Testis (tissue), 2 donors: ENCODE measurements at regions not wholly inside any gene's neighbourhood (a gene's known extent, or its start where the extent isn't known, plus 50 kb on each side); places are given as distances from the start of the nearest gene placed in this dataset.

Source experiments
- DNase-seq: peaks from one replicate; pipeline ENCODE4 v3.0.0-alpha.2; 2019
- H3K27ac ChIP-seq, 2 donors: fragments of 200-600 bp; sonication (generic); one replicate each; pipeline ENCODE4 v1.5.1; 2019
- H3K27me3 ChIP-seq: fragments of 200-600 bp; sonication (generic); one replicate; pipeline ENCODE4 v1.5.1; 2019
- H3K36me3 ChIP-seq: fragments of 200-600 bp; sonication (generic); one replicate; pipeline ENCODE4 v1.5.1; 2017; ENCODE audit warnings: low read depth; ENCODE audit errors: missing control alignments
- H3K4me1 ChIP-seq: fragments of 200-600 bp; sonication (generic); one replicate; pipeline ENCODE4 v1.5.1; 2019
- H3K4me3 ChIP-seq, 2 donors: fragments of 200-600 bp; sonication (generic); one replicate each; pipeline ENCODE4 v1.5.1; 2017 to 2019
- H3K9me3 ChIP-seq: fragments of 200-600 bp; sonication (generic); one replicate; pipeline ENCODE4 v1.5.1; 2017
- CTCF ChIP-seq, 3 experiments: fragments of 450-650 bp in 2 of 3; fragments of 200-600 bp in 1 of 3; sonication (generic) in 1 of 3; IDR thresholded peaks; one replicate each; pipeline ENCODE4 v1.5.1; 2016 to 2019; ENCODE audit warnings: antibody characterized with exemption in 3 of 3, mild to moderate bottlenecking in 2 of 3, moderate library complexity in 1 of 3
- POLR2A ChIP-seq: fragments of 450-650 bp; IDR thresholded peaks from one replicate; pipeline ENCODE4 v1.6.1; 2017; ENCODE audit warnings: antibody characterized with exemption, mild to moderate bottlenecking, moderate library complexity
- WGBS, 2 donors: methylation state at CpG; one replicate each; pipeline ENCODE4 v1.1.5; 2018; 5-methylcytosine and 5-hydroxymethylcytosine counted together
- intact Hi-C: fragments of 100-400 bp; cut with DNase I; formaldehyde crosslinking; loops from one replicate; pipeline ENCODE4 v1.15.1; 2023; ENCODE audit warnings: low total_unique reads

GRCh38 chr16:65185241-65185778, 63.4 kb upstream of the CDH11 start:
- H3K4me3 ChIP-seq: no peak overlapping the region
- H3K36me3 ChIP-seq: no peaks in the 10 kb centered on the region
- no peak for DNase-seq
- no peak overlapping the region for H3K27ac ChIP-seq
- H3K27me3 ChIP-seq: no peaks in the 10 kb centered on the region
- peaks cover 5% of the 10 kb centered on the region for H3K4me1 ChIP-seq
- 47 to 49% methylated on average over 3 of the region's 3 CpGs for WGBS, 2 donors
- intact Hi-C loops: no loop called here
- H3K9me3 ChIP-seq: no peaks in the 10 kb centered on the region
- TF ChIP-seq POLR2A: no peak
- TF ChIP-seq CTCF (IDR thresholded peaks at IDR 0.05): no peak

DNA sequence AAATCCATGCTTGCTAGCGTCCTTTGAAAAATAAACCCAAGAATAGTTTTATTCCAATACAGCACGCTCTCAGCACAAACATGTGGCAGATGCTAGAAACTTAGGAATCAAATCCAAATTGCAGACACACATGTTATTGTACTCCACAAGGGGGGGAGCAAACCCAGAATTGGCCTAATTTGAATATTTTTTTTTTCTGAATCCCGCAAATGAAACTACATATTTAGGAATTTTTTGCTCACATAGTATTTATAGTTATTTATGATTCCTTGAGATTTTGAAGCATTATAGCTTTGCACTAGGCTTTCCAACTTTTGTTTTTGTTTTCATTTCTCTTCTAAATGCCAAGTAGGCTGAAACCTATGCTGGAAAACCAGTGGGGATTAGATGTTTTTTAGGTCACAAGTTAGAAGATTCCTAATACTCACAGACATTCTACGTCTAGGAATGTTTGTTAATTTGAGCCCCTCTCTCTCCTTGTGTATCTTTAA, 59.3 kb upstream of the CDH11 start:
- H3K9me3 ChIP-seq: no peaks in the 10 kb centered on the region
- peak overlapping the region in 1 of 2 donors; percentile 16 for H3K27ac ChIP-seq
- 39 to 53% methylated on average over 4 of the region's 4 CpGs for WGBS, 2 donors
- intact Hi-C loops: no loop called here
- H3K27me3 ChIP-seq: no peaks in the 10 kb centered on the region
- H3K36me3 ChIP-seq: no peaks in the 10 kb centered on the region
- DNase-seq: no peak
- H3K4me3 ChIP-seq: no peak overlapping the region
- H3K4me1 ChIP-seq: peaks cover 5% of the 10 kb centered on the region
- TF ChIP-seq CTCF (IDR thresholded peaks at IDR 0.05): no peak
- no peak for TF ChIP-seq POLR2A

DNA sequence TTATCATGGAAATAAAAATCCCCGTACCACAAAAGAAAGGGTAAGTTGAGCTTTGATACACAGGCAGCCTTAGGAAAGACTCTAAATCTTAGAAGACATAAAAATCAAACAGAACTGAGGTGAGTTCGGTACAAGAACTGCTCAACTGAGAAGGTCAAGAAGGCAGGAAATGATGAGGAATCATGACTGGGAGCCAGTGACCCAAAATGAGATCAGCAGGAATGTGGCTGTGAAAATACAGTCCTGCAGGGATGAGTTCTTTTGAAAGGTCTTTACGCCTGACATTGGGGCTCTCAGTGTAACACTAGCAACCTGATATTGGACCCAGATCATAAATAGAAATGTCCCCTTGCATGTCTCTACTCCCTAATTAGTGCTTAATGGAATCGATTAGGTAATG, 56.3 kb upstream of the CDH11 start:
- DNase-seq: no peak
- no peak overlapping the region for H3K27ac ChIP-seq
- H3K36me3 ChIP-seq: no peaks in the 10 kb centered on the region
- intact Hi-C loops: no loop called here
- H3K9me3 ChIP-seq: no peaks in the 10 kb centered on the region
- no peaks in the 10 kb centered on the region for H3K4me1 ChIP-seq
- 66 to 73% methylated on average over 4 of the region's 4 CpGs for WGBS, 2 donors
- H3K4me3 ChIP-seq: no peak overlapping the region
- TF ChIP-seq POLR2A (no peak), CTCF (IDR thresholded peaks at IDR 0.05) (no peak)
- H3K27me3 ChIP-seq: no peaks in the 10 kb centered on the region

GRCh38 chr16:65176603-65177002, 54.7 kb upstream of the CDH11 start:
- Histone ChIP-seq H3K4me3 (no peak overlapping the region), H3K27ac (no peak overlapping the region), H3K27me3 (no peaks in the 10 kb centered on the region), H3K4me1 (no peaks in the 10 kb centered on the region), H3K9me3 (no peaks in the 10 kb centered on the region), H3K36me3 (no peaks in the 10 kb centered on the region)
- TF ChIP-seq CTCF (IDR thresholded peaks at IDR 0.05) (no peak), POLR2A (no peak)
- peak; percentile 41 for DNase-seq
- WGBS, 2 donors: 38 to 42% methylated on average over 6 of the region's 6 CpGs
- intact Hi-C loops: no loop called here

GRCh38 chr16:65172356-65172755, 50.5 kb upstream of the CDH11 start:
- Histone ChIP-seq H3K36me3 (no peaks in the 10 kb centered on the region), H3K27ac (no peak overlapping the region), H3K4me3 (no peak overlapping the region), H3K27me3 (no peaks in the 10 kb centered on the region), H3K4me1 (no peaks in the 10 kb centered on the region), H3K9me3 (no peaks in the 10 kb centered on the region)
- DNase-seq: no peak
- 60 to 71% methylated on average over 2 of the region's 2 CpGs for WGBS, 2 donors
- TF ChIP-seq POLR2A: no peak
- no peak for TF ChIP-seq CTCF (IDR thresholded peaks at IDR 0.05)
- intact Hi-C loops: no loop called here
